ENCODE measurements at regions not wholly inside any gene's neighbourhood (a gene's known extent, or its start where the extent isn't known, plus 50 kb on each side); places are given as distances from the start of the nearest gene placed in this dataset.
"Not testable (repeated sequence)": the region's sequence is repeated elsewhere in the genome, so short reads cannot be mapped to it uniquely, and the experiment has no call there.

DNA sequence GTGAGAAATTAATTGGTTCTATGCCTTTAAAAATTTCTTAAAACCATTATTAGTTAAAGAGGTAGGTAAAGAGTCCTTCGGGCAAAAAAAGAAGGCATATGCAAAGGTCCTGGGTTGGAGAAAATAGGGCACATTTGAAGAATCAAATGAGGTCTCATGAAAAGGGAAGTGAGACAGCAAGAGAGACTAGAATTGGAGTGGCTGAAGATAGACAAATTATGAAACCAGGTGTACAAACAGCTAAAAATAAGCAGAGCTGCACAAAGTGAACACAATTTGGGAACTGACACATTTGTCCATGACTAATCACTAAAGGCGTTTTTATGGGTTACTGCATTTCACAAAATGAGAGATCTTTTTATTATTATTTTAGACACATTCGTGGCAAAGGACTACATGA is 581.2 kb downstream of the PYDC2 start:
- peak; percentile 83 for DNase-seq

DNA sequence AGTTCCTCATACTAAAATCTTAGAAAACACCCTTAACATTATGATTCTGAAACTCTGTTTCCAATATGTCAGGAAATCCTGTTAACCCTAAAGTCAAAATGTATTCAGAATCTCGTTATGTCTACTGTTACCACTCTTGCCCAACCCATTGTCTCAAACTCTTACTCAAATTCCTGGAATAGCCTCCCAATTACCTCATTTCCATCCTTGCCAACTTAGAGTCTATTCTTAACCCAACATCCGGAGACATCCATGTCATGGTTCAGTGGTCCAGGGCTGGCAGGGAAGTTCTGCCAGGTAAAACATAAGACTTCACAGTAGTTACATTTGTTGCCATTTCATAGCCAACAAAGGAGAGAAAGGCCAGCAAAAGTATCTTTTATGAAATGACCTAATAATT is 593.9 kb downstream of the PYDC2 start:
- DNase-seq = no peak

DNA sequence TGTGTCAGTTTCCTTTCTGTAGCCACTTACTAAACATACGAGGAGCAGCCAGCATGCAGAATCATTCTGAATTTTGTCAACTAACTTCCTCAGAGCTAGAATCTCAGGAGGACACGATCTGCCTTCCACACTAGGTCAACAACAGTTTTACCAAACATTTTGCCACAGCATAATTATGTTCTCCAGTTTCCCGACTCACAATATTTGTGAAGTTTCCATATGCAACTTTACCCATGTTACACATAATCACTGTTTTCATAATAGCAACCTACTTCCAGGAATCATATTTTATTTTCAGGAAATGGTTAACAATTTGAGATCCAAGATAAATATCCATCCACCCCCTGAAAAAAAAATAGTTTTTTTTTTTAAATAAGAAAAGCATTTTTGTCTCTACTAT is 595.0 kb downstream of the PYDC2 start:
- no peak for DNase-seq

DNA sequence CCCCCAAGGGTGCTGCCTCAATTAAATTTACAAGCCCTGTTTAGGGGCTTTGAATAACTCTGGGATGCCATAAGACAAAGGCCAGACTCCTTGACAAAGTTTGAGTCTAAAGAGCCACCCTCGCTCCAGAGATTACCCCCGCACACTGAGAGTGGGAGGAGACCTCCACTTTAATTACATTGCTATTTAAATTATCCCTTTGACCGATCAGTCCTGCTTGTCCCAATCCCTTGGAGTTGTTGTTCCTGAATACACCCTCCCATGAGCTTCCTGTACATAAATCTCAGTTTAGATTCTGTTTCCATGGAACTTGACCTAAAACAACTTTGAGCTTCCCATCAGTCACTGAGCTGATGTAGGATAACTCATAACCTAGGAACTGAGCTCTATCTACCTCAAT is 596.3 kb downstream of the PYDC2 start:
- no peak for DNase-seq

DNA sequence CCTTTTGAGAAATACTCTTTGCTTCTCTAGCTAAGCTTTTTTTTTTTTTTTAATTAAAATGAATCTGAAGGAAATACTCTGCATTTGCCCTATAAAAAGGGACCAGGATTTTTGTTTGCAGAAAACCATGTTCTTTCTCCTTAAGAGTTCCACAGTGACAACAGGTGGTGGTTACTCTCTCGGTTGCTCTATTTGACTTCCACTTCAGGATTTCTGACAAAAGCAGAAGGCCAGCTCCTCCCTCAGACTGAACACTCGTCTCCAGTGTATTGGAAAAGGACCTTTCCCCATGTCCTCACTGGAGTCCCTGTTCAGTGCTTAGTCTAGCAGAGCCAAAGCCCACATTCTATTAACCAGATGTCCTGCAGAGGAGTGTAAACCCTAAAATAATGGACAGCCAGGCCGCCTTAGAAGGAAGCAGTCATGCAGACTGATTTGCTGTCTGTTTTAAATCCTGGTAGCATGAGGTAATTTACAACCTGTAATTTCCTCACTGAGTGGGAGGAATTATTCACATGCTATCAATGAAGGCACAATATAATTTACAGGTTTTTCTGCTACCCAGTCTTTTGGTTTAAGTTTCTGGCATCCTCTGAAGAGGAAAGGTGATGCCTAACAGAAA is 599.3 kb downstream of the PYDC2 start:
- no peak for DNase-seq

DNA sequence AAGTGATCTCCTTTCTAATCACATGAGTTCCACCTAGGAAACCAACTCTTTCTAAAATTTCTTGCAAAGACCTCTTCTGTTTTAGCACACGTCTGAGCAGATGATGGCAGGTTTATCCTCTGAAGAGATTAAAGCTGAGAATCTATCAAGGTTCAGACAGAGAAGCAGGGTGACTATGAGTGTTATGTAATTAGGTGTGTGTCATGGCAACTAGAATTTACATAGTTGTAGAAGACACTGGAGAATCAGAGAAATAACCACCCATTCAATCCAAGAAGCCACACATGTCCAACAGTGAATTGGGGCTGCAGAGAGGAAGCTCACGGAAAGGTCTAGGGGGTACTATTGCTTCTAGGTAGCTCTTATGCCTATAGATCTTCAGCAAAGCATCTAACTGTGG is 600.5 kb downstream of the PYDC2 start:
- no peak for DNase-seq

DNA sequence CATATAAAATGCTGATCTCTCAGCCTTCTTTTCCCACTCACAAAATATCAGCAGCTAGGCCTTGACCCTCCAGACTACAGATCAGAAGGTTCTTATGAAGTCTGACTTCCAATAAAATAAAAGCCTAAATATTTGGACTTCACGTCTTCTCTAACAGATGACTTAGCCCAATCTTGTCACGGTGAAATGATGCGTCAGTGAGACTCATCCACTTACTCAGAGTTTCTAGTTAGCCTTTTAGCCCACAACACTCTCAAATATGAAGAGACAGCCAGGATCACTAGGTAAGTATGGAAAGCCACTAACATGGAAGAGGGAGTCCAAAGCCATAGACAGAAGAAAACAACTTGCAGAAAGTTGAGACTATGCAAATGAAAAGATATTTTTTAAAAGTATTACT is 601.2 kb downstream of the PYDC2 start:
- DNase-seq = no peak

DNA sequence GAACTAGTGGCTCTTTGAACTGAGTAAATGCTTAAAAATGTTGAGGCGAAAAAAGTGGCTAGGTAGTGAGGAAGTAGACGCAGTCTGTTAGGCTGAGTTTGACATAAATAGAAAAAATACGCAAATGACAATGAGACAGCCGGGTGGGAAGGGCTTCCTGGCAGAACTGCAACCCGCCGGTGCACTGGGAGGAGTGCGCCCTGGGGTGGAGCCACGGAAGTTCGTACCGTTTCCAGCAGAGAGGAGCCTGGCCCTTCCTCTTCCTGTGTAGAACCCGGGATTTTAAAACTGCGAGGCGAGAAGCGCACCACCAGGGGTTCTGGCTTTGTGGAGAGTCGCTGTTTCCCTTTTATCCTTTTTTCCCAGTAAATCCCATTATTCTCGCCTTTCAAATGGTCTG is 602.6 kb downstream of the PYDC2 start:
- DNase-seq = no peak

DNA sequence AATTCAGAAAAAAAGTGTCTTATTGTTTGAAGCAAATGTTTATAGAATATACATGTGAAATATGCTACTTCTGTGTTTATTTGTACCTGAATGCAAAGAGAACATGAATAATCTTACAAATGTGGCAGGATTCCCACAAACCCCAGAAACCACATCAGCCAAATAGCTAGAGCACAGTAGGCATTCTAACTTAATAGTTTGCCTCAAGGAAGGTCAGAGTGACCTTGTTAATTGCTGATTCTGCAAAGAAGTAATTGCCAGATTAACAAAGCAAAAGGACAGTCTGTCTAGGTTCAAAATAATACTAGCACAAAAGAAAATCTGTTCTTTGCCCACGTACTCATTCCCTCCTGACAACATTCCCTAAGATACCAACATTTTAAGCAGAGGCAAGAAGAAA is 604.0 kb downstream of the PYDC2 start:
- DNase-seq = no peak

DNA sequence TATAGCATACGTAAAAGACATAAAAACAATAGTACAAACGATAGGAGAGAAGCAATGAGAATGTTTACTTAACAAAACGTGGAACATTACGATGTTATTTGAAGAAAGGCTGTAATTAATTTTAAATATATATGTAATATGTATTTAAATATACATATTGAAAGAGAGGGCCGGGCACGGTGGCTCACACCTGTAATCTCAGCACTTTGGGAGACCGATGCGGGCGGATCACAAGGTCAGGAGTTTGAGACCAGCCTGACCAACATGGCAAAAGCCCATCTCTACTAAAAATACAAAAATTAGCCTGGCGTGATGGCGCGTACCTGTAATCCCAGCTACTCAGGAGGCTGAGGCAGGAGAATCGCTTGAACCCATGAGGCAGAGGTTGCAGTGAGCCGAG is 605.3 kb downstream of the PYDC2 start:
- DNase-seq = not testable (repeated sequence)

DNA sequence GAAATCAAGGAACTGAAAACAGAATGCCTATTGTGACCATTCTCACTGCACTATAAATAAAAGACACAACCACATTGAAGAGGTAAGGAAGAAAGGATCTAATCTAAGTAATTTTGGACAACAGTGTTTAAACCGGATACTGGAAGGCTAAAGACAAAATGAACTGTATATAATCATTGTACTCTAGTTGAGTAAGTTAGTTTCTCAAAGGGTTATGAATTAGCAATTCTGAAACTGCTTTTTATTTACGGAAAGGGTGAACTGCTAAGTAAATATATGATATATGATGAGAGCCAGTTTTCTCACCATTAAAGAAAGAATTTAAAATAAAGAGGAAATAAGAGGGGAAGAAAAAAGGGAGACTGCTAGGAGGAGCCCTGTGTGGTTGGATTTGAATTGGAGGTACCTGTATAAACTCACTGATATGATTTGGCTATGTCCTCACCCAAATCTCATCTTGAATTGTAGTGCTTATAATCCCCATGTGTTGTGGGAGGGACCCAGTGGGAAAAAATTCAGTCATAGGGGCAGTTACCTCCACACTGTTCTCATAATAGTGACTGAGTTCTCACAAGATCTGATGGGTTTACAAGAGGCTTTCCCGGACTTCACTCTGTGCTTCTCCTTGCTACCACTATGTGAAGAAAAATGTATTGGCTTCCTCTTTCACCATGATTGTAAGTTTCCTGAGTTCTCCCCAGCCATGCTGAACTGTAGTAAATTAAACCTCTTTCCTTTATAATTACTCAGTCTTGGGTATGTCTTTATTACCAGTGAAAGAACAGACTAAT is 607.7 kb downstream of the PYDC2 start:
- DNase-seq = no peak

DNA sequence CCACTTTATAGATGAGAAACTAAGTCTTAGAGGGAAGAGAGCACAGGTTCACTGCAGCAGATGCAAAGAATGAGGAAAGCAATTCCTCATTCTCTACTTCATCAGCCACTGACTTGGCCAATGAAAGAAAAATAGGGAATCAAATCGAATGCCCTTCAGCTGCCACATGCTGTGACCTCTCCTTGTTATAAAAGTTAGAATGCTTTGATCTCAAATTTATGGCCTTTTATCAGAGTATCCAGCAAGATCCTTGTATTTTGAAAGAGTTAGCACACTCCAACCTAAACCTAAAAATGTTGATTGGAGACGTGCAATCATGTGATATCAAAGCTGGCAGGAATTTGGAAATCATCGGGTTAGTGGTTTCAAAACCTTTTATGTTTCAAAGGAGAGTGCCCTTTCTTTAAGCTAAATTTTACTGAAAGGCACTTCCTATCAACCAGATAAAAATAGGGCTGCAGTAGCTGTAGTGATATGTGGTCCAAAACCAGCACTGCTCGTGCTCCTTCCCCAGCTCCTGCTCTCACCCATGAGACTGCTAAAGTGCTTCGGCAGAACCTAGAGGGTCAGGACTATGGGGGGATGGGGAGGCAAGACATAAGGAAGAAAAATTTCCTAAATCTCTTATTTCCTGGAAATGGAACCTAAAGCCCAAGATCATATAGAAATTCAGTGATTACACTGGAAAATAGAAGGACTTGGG is 617.0 kb downstream of the PYDC2 start:
- no peak for DNase-seq

DNA sequence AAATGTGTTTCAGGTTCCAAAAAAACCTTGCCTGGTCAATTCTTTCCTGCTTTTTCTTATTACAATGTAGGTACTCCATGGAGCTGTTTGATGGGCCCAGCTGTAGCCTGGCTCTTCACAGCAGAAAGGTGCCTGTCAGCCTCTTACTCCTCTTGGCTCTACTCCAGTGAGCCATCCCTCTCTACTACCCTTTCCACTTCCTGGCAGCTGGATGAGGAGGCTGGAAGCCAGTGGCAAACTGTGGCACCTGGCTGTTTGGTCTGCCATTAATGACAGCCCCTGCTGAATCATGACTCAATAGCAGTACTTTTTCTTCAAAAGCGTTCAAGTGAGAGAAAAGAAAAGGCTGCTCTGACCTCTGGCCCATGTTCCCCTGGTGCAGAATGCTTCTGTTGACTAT is 618.1 kb downstream of the PYDC2 start:
- DNase-seq = peak; percentile 23

DNA sequence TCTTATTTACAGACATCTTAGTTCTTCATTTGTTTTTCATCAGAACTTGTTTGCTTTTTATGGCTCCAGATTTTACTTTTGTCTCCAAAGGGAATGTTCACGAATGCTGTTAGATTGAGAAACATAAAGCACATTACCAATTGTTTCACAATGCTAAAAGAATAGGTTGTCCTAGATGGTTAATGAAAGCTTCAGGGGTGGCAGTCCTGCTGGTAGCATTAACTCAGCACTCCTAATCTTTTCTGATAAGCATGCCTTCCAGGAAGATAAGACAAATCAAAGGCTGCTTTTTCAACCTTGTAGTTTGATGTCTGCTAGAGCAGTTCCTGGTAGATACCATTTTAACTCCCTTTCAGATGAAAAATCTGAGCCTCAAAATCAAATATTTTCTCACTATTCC is 619.4 kb downstream of the PYDC2 start:
- DNase-seq = no peak

DNA sequence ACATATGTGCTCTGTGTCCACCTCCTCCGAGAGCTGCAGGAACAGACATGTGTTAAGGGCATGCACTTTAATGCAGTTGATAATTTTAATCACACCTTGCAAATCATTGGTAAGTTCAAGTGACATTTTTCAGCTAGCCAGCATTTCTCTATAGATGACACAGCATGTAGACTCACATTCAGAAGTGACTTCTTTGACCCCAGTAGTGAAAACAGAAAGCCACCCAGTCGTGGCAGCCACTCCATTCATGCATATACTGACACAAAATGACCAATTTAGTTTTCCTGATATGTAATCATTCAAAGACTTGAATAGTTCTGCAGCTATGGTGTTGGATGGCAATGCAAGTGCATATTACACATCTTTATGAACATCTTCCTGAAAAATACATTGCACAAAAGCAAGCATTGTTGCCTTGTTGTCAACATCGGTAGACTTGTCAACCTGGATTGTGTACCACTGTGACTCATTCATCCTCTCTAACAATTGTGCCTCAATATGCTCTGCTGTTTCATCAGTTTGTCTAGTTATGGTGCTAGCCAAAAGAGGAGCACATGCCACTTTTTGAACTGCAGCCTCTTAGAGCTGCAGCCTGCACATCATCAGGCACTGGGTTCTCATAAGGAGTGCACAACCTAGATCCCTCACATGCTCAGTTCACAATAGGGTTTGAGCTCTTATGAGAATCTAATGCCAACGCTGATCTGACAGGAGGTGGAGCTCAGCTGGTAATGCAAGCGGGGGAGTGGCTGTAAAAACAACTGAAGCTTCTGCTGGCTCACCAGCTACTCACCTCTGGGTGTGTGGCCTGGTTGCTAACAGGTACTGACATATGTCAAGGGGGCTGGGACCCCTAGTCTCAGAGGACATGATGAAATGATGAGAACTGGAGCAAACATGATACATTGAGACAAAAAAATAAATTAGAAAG is 622.0 kb downstream of the PYDC2 start:
- DNase-seq = no peak

All from RPMI8226 (cell line).